ENCODE measurements at regions not wholly inside any gene's neighbourhood (a gene's known extent, or its start where the extent isn't known, plus 50 kb on each side); places are given as distances from the start of the nearest gene placed in this dataset.
"Not testable (repeated sequence)": the region's sequence is repeated elsewhere in the genome, so short reads cannot be mapped to it uniquely, and the experiment has no call there.

DNA sequence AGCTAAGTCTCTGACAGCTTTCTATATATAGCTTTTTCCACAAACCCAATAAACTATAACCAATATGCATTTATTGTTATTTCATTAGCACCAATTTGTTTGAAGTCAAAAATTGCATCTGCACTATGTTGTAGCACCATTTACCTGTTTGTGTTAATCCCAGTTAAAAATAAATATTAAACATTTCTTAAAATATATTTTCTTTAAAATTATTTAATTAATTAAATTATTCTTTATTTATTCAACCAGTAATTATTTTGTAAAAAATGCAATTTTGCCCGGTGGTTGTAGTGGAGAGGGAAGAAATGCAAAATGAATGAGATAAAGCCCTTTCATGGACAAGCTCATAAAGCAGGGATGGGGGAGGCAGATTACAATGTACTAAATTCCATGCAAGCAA, 1257.9 kb downstream of the PCDH17 start:
- no peak for DNase-seq (ENCODE audit: low spot score)

DNA sequence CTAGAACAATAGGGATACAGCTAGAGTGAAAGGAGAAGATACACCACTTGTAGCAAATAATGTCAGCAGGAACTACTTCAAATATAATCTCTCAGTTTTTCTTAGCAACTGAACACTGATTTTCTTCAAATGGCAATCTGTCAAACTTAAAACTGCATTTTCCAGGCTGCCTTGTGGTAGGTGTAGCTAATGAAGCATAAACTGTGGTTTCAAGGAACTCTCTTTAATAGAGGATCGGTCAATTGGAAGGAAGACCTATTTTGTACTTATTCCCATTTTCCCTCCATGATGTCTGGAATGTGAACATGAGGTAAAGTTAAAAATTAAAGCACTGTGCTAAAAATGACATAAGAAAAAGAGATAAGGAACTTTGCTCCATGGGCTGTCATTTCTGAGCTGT, 1261.9 kb downstream of the PCDH17 start:
- no peak for DNase-seq (ENCODE audit: low spot score)

DNA sequence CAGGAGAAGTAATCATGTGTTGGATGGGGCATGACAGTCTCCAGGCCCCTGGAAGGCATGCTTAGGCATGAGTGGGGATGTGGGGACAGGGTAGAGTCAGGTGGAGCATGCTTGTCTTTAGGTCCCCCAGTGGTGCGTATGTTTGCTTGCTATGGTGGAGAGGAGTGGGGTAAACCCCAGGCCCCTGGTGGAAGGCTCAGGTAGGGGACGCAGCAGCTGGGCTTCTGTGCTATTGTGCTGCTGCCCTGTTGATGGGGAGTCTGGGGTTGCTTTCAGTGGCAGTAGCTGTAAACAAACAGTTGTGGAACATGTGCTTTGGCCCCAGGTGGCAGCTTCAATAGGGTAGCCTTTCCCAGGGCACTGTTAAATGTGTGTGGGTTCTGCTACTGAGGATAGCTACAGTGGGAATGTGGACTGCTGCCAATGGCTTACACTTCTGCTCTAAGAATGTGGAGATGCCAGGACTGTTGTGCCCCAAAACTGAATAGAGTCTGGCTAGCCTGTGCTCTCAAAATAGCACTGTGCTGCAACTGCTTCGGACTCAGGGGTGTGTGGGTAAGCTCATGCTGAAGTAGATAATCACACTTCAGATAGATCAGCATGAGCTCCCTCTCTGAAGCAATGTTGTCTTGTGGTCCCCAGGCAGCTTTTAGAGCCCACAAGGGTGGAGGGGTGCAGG, 1257.3 kb downstream of the DIAPH3 start:
- no peak for DNase-seq (ENCODE audit: low spot score)

DNA sequence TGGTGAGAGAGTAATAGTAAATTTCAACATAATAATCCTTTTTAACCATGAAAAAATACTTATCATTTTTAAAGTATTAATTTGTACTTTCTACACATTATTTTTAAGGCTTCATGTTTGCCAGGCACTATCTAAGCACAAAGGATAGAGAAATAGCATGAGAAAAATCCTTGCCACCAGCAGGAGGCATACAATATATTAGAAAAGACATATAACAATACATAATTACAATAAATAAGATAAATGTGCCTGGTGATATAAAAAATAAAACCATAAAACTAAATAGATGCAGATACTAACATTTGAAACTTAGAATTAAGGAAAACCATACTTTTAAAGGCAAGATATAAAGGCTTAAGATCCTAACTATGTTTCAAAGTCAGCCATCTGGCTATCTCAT, 1256.4 kb downstream of the DIAPH3 start:
- DNase-seq (ENCODE audit: low spot score) = no peak

DNA sequence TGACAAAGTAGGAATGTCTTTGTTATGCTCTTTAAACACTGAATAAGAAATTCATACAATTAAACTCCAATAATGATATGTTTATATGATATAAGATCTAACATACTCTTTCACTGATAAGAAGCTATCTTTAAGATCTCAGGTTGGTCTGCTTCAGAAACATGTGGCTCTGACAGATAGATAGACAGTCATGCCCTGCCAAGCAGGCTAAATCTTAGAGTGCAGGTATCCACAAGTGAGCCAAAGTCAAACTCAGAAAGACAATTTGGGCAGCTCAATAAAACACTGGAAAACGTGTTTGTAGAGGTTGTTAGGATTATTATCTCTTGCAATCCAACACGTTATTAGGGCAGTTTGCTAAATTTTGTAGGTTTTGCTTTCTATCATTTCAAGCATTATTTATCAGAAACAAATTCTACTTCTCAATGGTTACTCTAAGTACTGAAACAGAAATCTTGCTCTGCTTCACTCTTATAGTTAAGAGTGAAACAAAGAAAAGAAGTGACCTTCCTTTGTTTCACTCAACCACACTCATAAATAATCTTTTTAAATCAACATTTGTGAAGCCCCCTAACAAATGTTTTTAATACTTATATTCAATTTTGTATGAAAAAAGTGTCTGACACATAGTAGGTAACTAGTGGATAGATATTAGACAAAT, 1255.6 kb downstream of the DIAPH3 start:
- no peak for DNase-seq (ENCODE audit: low spot score)

DNA sequence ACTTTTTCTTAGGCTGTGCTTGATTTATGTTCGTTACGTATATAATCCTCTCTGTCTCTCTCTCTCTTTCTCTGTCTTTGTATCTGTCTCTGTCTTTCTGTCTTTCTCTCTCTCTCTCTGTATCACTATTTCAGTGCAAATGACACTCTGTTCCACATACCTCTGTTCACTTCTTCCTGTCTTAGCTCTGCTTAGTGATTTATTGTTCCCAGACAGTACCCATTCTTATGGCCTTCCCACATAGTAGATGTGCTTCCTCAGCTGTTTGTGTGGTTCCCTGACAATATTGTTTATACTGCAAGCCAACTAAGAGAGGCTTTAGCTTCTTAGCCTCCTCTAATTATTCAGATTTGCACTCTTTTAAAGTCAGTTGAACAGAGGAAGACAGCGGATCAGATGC, 1244.2 kb downstream of the DIAPH3 start:
- no peak for DNase-seq (ENCODE audit: low spot score)

DNA sequence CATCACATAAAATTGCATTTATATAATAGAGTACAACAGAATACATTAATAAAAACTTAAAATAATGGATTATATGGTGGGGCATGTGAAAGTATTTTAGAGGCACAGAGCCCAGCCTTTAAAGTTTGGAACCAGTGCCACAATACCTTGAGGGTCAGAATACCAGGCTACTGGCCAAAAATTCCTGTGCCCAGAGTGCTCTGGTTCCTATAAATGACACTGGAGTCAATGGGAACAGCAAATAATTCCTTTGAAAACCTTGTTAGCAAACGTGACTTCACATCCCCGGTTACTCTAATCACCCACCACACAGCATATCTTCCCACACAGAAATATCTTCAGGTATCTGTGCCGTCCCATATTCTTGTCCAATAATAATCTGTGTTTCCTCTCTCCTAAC, 1242.6 kb downstream of the DIAPH3 start:
- no peak for DNase-seq (ENCODE audit: low spot score)

DNA sequence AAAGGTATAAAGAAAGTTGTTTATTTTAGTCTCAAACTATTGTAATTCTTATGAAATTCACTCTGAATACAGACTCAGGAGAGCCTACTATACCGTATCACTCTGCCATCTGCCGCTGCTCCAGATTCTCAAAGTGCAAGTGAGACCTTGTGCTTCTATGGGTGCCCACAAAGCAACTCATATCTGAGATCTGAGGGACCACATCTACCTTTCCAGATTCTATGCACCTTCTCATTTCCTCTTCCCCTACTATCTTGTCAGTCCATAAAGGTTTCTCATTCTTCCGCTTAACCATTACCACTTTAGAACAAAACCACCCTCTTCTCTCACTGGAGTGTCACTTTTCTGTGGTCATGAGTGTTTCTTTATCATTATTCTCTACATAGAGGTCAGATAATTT, 1236.9 kb downstream of the DIAPH3 start:
- DNase-seq (ENCODE audit: low spot score) = no peak

DNA sequence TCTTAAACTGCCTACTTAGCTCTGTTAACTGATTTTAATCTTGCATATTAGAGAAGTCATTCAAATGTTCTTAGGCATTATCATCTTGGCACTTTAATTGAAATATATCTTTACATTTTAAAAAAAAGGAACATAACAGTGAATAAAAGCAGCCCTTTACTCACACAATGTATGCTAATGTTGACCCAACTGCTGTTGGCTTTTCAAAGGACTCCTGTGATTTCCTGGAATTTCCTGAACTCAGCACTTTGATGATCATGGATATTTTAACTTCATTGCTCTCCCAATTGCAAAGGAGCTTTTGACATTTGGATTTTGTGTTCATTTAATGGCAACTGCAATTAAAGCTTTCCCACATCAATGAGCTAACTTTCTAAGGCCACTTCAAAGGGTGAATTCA, 1230.3 kb downstream of the DIAPH3 start:
- DNase-seq (ENCODE audit: low spot score) = no peak

DNA sequence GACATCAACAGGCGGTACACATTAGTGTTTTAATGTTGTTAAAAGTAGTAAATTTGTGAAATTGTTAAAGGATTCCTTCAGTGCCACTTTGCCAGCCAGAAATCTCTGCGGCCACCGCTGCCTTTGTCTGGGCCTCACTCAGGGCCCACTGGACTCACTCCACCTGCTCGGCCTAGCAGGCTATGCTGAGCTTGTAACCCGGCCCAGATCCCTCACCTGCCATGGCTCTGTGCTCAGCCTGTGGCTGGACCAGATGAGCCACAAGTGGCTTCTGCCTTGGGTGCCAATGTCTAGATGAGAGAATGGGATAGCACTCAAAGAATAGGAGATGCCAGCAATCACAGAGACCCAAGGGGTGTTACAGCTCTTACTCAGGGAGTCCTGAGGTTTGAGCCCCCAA, 1228.0 kb downstream of the DIAPH3 start:
- no peak for DNase-seq (ENCODE audit: low spot score)

DNA sequence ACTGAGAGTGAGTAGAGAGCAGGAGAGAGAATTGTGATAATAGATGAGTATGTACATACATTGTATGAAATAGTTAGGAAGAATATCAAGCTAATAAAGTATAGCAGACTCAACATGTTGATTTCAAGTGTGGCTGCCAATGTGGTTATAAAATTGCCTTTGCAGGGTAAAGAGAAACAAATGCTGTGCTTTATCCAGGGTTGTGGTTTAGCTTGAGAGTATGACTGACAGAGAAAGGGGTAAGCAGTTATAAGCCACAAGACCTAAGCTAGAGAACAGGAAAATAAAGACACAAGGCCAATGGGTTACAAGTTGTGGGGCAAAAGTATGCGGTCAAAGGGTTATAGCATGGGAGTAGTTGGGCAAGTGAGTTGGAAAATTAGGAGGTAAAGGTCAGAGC, 1217.5 kb downstream of the DIAPH3 start:
- no peak for DNase-seq (ENCODE audit: low spot score)

DNA sequence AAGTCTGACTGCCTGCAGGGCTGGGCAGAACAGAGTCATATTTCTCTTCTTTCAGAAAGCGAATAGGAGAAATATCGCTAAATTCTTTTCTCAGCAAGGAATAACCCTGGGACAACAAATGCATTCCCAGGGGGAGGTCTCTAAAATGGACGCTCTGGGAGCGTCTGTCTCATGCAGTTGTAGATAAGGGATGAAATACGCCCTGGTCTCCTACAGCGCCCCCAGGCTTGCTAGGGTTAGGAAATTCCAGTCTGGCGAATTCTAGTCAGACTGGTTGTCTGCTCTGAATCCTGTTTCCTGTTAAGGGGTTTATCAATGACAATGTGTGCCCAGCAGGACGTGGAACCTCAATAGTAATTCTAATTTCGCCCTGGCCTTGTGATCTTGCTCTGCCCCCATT, 1214.1 kb downstream of the DIAPH3 start:
- DNase-seq (ENCODE audit: low spot score) = no peak

DNA sequence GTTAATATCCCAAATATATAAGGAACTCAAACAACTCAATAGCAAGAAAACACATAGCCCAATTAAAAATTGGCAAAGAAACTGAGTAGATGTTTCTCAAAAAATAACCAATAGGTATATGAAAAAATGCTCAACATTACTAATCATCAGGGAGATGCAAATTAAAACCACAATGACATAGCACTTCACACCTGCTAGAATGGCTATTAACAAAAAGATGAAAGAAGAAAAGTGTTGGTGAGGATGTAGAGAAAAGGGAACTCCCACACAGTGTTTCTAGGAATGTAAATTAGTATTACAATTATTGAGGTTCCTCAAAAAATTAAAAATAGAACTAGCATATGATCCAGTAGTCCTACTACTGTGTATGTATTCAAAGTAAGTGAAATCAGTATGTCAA, 1212.8 kb downstream of the DIAPH3 start:
- no peak for DNase-seq (ENCODE audit: low spot score)

DNA sequence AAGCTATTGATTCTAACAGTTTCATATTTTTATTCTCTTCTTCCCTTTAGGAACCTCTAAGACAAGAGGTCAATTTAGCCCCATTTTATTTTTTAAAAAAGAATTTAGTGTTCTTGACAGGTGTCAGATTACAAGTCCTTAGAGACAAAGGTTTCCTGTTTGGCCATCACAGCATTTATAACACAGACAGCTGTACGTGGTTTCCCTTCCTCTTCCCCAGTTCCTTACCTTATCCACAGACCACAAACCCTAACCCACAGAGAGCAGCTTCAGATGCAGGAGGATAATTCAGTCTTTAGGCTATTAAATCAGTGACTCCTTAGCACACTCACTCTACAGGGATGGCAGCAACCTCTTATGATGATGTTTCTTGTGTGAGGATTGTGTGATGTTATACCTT, 1210.1 kb downstream of the DIAPH3 start:
- no peak for DNase-seq (ENCODE audit: low spot score)

DNA sequence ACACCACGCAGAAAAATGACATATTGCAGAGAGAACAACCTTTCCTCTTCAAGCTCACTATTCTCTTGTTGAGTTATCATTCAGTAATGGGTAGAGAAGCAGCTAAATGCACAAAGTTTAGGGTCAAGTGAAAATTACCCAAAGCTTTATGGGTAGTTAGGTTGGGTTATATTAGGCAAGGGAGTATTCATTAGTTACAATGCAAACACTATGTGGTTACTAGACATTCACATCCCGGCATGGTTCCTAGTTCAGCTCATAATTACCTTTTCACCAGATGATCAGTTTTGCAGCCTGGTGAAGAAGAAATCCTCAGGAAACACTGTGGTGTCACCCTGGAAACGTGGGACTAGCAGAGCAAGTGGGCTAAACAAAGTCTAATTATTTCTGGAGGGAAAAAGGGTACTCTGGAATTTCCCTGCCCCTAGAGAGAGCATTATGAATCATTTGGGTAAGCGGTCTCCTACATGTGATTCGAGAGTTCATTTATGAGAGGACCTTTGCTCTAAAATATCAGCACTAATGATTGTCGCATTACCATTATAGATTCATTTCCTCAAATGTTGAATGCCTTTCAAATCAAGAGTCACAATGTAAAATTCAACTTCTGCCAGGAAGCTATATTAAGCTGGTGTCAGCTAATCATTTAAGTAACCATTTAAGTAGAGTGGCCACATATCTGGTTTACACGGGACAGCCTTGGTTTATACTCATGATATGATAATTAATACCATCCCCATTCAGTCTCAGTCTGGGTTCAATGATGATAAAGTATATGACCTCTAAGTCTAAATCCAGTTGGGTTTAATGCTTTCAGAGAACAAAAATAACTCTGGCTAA, 1208.0 kb downstream of the DIAPH3 start:
- DNase-seq (ENCODE audit: low spot score) = no peak

DNA sequence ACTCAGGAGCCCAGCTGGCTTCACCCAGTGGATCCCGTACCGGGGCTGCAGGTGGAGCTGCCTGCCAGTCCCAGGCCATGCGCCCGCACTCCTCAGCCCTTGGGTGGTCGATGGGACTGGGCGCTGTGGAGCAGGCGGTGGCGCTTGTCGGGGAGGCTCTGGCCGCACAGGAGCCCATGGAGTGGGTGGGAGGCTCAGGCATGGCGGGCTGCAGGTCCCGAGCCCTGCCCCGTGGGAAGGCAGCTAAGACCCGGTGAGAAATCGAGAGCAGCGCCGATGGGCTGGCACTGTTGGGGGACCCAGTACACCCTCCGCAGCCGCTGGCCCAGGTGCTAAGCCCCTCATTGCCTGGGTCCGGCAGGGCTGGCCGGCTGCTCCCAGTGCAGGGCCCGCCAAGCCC, 1205.6 kb downstream of the DIAPH3 start:
- DNase-seq (ENCODE audit: low spot score) = not testable (repeated sequence)

DNA sequence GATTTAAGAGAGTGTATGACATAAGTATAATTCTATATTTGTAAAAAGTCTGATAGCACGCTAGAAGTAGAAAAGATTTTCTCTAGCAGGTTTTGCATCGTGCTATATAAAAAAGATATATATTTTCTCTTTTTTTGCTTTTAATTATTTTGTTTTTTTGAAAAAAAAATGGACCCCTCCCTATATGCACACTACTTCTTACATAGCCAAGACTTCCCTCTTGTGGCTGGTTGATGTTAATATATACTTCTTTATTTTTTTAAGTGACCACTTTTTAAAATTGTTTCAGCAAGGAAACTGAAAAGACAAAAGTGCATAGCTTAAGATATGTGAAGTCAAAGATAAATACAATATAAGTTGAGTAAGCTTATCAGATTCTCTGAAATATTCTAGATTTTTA, 1202.8 kb downstream of the DIAPH3 start:
- no peak for DNase-seq (ENCODE audit: low spot score)

DNA sequence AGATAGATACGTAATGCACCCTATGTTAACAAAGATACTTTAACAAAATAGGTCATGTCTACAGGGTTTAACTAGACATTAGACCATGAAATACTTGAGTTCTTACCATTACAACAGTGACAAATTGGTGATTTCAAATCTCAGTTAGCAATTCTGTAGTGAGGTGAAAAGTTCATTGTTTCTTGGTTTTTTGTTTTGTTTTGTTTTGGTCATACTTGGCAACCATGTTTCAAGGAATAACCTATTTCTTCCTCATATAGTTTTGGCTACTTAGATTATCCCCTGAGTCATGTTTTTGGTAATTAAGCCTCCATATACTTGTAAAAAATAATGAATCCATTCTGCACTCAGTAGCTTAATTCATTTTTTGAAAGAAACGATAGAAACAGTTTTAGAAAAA, 1200.4 kb downstream of the DIAPH3 start:
- DNase-seq (ENCODE audit: low spot score) = no peak

DNA sequence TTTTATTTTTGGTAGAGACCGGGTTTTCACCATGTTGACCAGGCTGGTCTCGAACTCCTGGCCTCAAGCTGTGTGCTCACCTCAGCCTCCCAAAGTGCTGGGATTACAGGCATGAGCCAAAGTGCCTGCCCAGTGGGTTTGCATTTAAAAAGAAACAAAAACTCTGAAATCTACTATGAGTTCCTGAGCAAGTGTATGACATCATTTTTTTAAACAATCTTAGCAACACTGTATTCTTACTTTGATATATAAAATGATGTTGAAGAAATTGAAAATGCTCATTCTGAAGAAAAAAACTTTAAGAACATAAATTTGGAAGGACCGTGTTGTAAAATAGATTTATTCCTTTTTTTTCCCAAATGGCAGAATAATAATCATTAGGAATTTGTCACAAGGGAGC, 1199.7 kb downstream of the DIAPH3 start:
- DNase-seq (ENCODE audit: low spot score) = no peak

DNA sequence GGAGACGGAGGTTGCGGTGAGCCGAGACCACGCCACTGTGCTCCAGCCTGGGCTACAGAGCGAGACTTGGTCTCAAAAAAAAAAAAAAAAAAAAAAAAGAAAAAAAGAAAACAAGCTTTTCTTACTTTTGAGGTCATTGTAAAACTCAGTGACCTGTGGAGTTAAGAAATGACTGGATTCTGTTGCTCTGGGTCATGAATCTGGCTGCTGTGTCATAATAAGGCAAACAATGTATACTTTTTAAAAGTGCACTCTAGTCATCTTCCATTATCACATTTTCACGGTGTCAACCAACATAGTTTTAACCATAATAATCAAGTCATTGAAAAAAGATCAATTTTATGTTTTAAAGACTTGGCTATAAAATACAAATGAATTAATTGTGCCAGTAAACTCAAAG, 1186.6 kb downstream of the DIAPH3 start:
- no peak for DNase-seq (ENCODE audit: low spot score)

DNA sequence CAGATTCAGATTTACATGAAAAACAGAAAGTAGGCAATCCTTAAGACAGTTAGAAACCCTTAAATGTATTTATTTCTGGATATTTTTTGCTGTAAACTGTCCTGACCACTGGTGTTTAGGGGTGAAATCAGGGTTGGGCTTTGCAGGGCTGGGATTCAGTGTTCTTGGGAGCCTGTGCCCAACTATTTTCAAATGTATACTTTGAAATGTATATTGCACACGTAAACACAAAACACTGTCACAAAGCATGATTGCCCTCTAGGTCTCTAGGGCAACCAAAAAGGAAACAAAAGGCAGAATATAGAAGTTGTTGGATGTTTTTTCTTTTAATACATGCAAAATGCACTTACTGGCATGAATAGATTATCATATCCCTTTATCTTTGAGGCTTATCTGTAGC, 1185.4 kb downstream of the DIAPH3 start:
- no peak for DNase-seq (ENCODE audit: low spot score)

DNA sequence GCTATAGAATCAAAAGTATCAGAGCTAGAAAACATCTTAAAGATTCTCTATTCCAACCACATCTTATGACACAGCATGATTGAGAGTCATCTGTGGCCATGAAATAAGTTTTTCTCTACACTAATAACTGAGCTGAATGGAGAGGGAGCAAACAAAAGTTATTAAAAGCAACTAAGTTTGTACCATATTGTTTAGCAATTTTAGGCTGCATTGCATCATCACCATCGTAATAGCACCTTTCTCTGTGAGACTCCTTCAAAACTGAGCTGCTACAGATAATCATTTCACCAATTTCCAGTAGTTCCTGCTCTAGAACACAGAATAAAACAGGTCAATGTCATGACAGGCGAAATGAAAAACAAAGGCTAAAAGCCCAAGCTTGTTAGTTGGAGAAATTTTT, 1183.9 kb downstream of the DIAPH3 start:
- no peak for DNase-seq (ENCODE audit: low spot score)

DNA sequence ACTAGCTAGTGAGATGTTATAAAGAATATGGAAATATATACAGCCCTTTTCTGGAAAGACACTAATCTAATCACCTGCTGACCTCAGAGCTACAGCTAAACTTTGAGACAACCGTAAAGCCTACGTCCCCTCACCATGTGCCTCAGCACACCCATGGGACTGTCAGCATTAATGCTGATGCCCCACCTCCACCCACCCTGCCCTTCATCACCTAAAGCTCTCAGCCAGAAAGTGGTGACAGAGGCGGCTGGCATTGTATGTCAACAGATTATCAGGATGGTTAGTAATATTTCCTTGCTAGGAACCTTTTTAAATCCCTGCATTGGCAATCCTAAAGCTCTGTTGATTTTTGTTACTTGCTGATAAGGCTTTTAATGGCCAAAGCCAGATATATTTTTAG, 1177.9 kb downstream of the DIAPH3 start:
- no peak for DNase-seq (ENCODE audit: low spot score)

All from ureter (tissue), 1 donor.